ENCODE measurements at regions not wholly inside any gene's neighbourhood (a gene's known extent, or its start where the extent isn't known, plus 50 kb on each side); places are given as distances from the start of the nearest gene placed in this dataset.

- no peaks in the 10 kb centered on the region for H3K27me3 Mint-ChIP-seq
These were observed 490.3 kb downstream of the NR2F1-AS1 start for GRCh38 chr5:93090698-93091097.

DNA sequence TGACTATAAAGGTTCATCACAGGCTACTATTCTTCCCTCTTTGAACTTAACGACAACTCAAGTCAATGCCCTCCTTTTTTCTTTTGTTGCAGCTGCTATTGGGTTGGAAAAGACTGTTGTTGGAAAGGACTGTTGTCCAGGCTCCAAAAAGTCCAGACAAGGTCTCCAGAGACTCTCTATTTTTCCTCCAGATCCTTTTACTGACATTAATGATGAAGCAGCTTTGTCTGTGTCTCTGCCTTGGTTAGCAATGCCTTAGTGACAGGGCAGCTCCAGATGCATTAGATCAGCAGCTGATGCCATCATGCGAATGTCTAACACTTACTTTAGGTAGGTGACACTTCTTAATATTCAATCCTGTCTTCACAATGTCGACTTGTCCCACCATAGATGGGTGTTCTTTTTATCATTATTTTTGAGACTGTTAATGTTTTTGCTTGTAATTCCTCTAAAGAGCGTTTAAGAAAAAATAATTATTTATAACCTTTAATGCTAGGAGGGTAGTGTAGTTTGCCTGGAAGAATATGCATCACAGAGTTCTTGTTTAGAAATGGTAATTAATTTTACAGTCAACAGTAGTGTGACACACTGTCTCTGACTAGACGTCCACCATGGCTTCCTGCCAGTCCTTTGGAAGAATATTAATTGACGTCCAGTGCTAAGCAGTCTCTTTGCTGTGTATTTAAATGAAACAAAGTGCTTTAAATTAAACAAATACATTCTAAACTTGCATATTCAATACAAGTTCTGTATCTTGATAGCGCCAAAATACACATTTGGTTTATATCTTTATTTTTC, 492.2 kb downstream of the NR2F1-AS1 start:
- POLR2A ChIA-PET, result no interaction called here
- no peaks in the 10 kb centered on the region for H4K20me1 ChIP-seq (ENCODE audit: control insufficient read depth, insufficient read depth, low read length, poor library complexity, severe bottlenecking)
- H3K27ac Mint-ChIP-seq, result no peak overlapping the region
- no CpG with 5 or more reads among the region's 7 CpGs for WGBS (ENCODE audit: insufficient coverage)
- H3K27me3 Mint-ChIP-seq, result no peaks in the 10 kb centered on the region
- intact Hi-C loops (cut with micrococcal nuclease), result no loop called here
- H3K9ac ChIP-seq (ENCODE audit: low read length), result no peak overlapping the region
- no peaks in the 10 kb centered on the region for H3K27me3 ChIP-seq (replicated peaks in 1 of 4; ENCODE audit: control extremely low read depth in 1 of 4, control insufficient read depth in 3 of 4, insufficient read depth in 4 of 4, low read length in 3 of 4)
- no peak overlapping the region for H3K27ac ChIP-seq (ENCODE audit: low read length in 2 of 2)
- no peaks in the 10 kb centered on the region for H3K4me1 Mint-ChIP-seq
- no peaks in the 10 kb centered on the region for H3K9me3 Mint-ChIP-seq (ENCODE audit: insufficient read depth)
- ATAC-seq (ENCODE audit: low read depth) (no peak), DNase-seq (no peak)
- no peak for TF ChIP-seq EZH2 (IDR thresholded peaks at IDR 0.05; ENCODE audit: borderline replicate concordance, insufficient read depth, low read depth, low read length, poor library complexity, severe bottlenecking)
- no peak for TF ChIP-seq CTCF (IDR thresholded peaks at IDR 0.05)
- H3K9me3 ChIP-seq (ENCODE audit: control extremely low read depth in 1 of 3, control insufficient read depth in 2 of 3, insufficient read depth in 1 of 3, low read length in 2 of 3), result no peaks in the 10 kb centered on the region
- no peak overlapping the region for H2AFZ ChIP-seq (ENCODE audit: insufficient read depth, low read depth, low read length, poor library complexity, severe bottlenecking)
- H3K4me2 ChIP-seq (replicated peaks; ENCODE audit: low read depth, low read length, poor library complexity, severe bottlenecking), result no peak overlapping the region
- H3K4me1 ChIP-seq (ENCODE audit: control insufficient read depth in 2 of 2, insufficient read depth in 2 of 2, low read length in 2 of 2), result no peaks in the 10 kb centered on the region
- no peaks in the 10 kb centered on the region for H3K36me3 ChIP-seq (replicated peaks in 1 of 2; ENCODE audit: control extremely low read depth in 1 of 2, control insufficient read depth in 1 of 2, extremely low read depth in 1 of 2, insufficient read depth in 2 of 2, low read length in 1 of 2)
- H3K79me2 ChIP-seq (ENCODE audit: control insufficient read depth, insufficient read depth, low read length), result no peaks in the 10 kb centered on the region
- H3K4me3 ChIP-seq (ENCODE audit: control extremely low read depth in 1 of 5, extremely low read depth in 1 of 5, insufficient read depth in 1 of 5, low read depth in 2 of 5, low read length in 4 of 5), result no peak overlapping the region
- CTCF ChIA-PET, result no interaction called here
- H3K4me3 Mint-ChIP-seq, result no peak overlapping the region

More at GRCh38 chr5:93090698-93091097, 490.3 kb downstream of the NR2F1-AS1 start:
- Histone ChIP-seq H3K9ac (ENCODE audit: low read length) (no peak overlapping the region), H3K27ac (ENCODE audit: low read length in 2 of 2) (no peak overlapping the region), H3K9me3 (ENCODE audit: control extremely low read depth in 1 of 3, control insufficient read depth in 2 of 3, insufficient read depth in 1 of 3, low read length in 2 of 3) (no peaks in the 10 kb centered on the region), H3K4me2 (replicated peaks; ENCODE audit: low read depth, low read length, poor library complexity, severe bottlenecking) (no peak overlapping the region), H3K36me3 (replicated peaks in 1 of 2; ENCODE audit: control extremely low read depth in 1 of 2, control insufficient read depth in 1 of 2, extremely low read depth in 1 of 2, insufficient read depth in 2 of 2, low read length in 1 of 2) (no peaks in the 10 kb centered on the region), H3K79me2 (ENCODE audit: control insufficient read depth, insufficient read depth, low read length) (no peaks in the 10 kb centered on the region), H2AFZ (ENCODE audit: insufficient read depth, low read depth, low read length, poor library complexity, severe bottlenecking) (no peak overlapping the region), H3K4me3 (ENCODE audit: control extremely low read depth in 1 of 5, extremely low read depth in 1 of 5, insufficient read depth in 1 of 5, low read depth in 2 of 5, low read length in 4 of 5) (no peak overlapping the region), H3K4me1 (ENCODE audit: control insufficient read depth in 2 of 2, insufficient read depth in 2 of 2, low read length in 2 of 2) (no peaks in the 10 kb centered on the region), H4K20me1 (ENCODE audit: control insufficient read depth, insufficient read depth, low read length, poor library complexity, severe bottlenecking) (no peaks in the 10 kb centered on the region), H3K27me3 (replicated peaks in 1 of 4; ENCODE audit: control extremely low read depth in 1 of 4, control insufficient read depth in 3 of 4, insufficient read depth in 4 of 4, low read length in 3 of 4) (no peaks in the 10 kb centered on the region)
- DNase-seq (no peak), ATAC-seq (ENCODE audit: low read depth) (no peak)
- Mint-ChIP-seq H3K9me3 (ENCODE audit: insufficient read depth) (no peaks in the 10 kb centered on the region), H3K4me1 (no peaks in the 10 kb centered on the region), H3K27ac (no peak overlapping the region), H3K4me3 (no peak overlapping the region)
- CTCF ChIA-PET, result no interaction called here
- no peak for TF ChIP-seq EZH2 (IDR thresholded peaks at IDR 0.05; ENCODE audit: borderline replicate concordance, insufficient read depth, low read depth, low read length, poor library complexity, severe bottlenecking)
- intact Hi-C loops (cut with micrococcal nuclease), result no loop called here
- POLR2A ChIA-PET, result no interaction called here
- WGBS (ENCODE audit: insufficient coverage), result 67% methylated on average over 1 of the region's 5 CpGs

Data from B cell (primary cell).